K562 (cell line): ENCODE measurements at regions not wholly inside any gene's neighbourhood (a gene's known extent, or its start where the extent isn't known, plus 50 kb on each side); places are given as distances from the start of the nearest gene placed in this dataset.
A peak's percentile ranks its signal among the peaks of the same experiment; 100 is the strongest.

ENCODE experiments used
- ATAC-seq: fragments of 200-7000 bp; cut with Tn5 transposase; 3 replicates; pipeline ENCODE4 v1.9.1; 2020; ENCODE audit warnings: moderate library complexity
- BruUV-seq: library from RNA; stranded (reverse); fragments of 400-500 nt; replicated peaks from 2 replicates; lab custom pipeline; 2021; lab: Mats Ljungman, UMichigan
- CTCF ChIA-PET: fragments of 300-600 bp; formaldehyde crosslinking; extraction: SDS; loops from one replicate; lab custom pipeline; 2021; ENCODE audit warnings: low intra/inter-chr PET ratio; lab: Yijun Ruan, JAX
- POLR2A ChIA-PET: fragments of 300-600, 350-650 bp; sonication (Branson Sonifier 250); formaldehyde crosslinking; extraction: SDS; loops from one replicate; lab custom pipeline; 2021; ENCODE audit warnings: antibody characterized with exemption, inconsistent platforms; lab: Yijun Ruan, JAX
- DNase-seq, 4 experiments: peaks; one replicate each; pipeline versions ENCODE4 v3.0.0 to v3.0.0-alpha.2; 2011 to 2018; ENCODE audit warnings: low spot score in 3 of 4, mixed read lengths in 3 of 4; ENCODE audit errors: extremely low read depth in 1 of 4
- FAIRE-seq: peaks from 2 replicates; lab custom pipeline; 2011; peaks lifted over from hg19 to GRCh38; lab: Jason Lieb, UNC
- H2AFZ ChIP-seq: 2 replicates; pipeline ENCODE4 v1.6.0; 2011; ENCODE audit warnings: low read depth, low read length, control low read depth, inconsistent platforms
- H3K27ac ChIP-seq: fragments of 200-600 bp; 3 replicates; pipeline ENCODE4 v1.8.0; 2011; ENCODE audit warnings: low read depth, mild to moderate bottlenecking, control low read depth, inconsistent platforms, low read length, moderate library complexity, mixed read lengths; ENCODE audit errors: extremely low read depth
- H3K27me3 ChIP-seq, 2 experiments: fragments of 300-600 bp in 1 of 2; 2 replicates in 1 of 2; 3 replicates in 1 of 2; pipeline versions ENCODE4 v1.6.0 to v1.8.0; 2011; ENCODE audit warnings: inconsistent platforms in 2 of 2, low read length in 2 of 2, mild to moderate bottlenecking in 1 of 2, mixed read lengths in 1 of 2, moderate library complexity in 1 of 2; ENCODE audit not compliant: control insufficient read depth in 2 of 2, insufficient read depth in 2 of 2
- H3K36me3 ChIP-seq: fragments of 300-600 bp; 3 replicates; pipeline ENCODE4 v1.8.0; 2011; ENCODE audit warnings: mild to moderate bottlenecking, low read length, inconsistent platforms; ENCODE audit not compliant: control insufficient read depth, insufficient read depth
- H3K4me1 ChIP-seq, 2 experiments: fragments of 200-600 bp in 1 of 2; replicated peaks in 1 of 2; 2 replicates in 1 of 2; 3 replicates in 1 of 2; pipeline versions ENCODE4 v1.5.1 to v1.8.0; 2011; ENCODE audit warnings: inconsistent platforms in 2 of 2, low read length in 2 of 2, mild to moderate bottlenecking in 1 of 2, mixed read lengths in 1 of 2, moderate library complexity in 1 of 2; ENCODE audit not compliant: control insufficient read depth in 2 of 2, insufficient read depth in 2 of 2
- H3K4me2 ChIP-seq: 2 replicates; pipeline ENCODE4 v1.6.1; 2011; ENCODE audit warnings: low read length, control low read depth, inconsistent platforms, mixed read lengths; ENCODE audit not compliant: insufficient read depth
- H3K4me3 ChIP-seq: fragments of 200-600 bp; sonication (generic), shearing (Covaris generic); 2 replicates; pipeline ENCODE4 v1.5.1; 2016; ENCODE audit warnings: control low read depth, inconsistent platforms
- H3K79me2 ChIP-seq: fragments of 200-600 bp; 3 replicates; pipeline ENCODE4 v1.8.0; 2011; ENCODE audit warnings: low read length, inconsistent platforms; ENCODE audit not compliant: control insufficient read depth, insufficient read depth
- H3K9ac ChIP-seq, 2 experiments: 2 replicates each; pipeline versions ENCODE4 v1.6.0 to v1.6.1; 2011; ENCODE audit warnings: low read depth in 2 of 2, low read length in 2 of 2, control low read depth in 1 of 2, inconsistent platforms in 1 of 2, mild to moderate bottlenecking in 1 of 2, mixed read lengths in 1 of 2; ENCODE audit not compliant: insufficient read depth in 1 of 2
- H3K9me1 ChIP-seq: one replicate; pipeline ENCODE4 v1.6.0; 2011; ENCODE audit warnings: inconsistent platforms, mild to moderate bottlenecking, low read length, moderate library complexity; ENCODE audit not compliant: control insufficient read depth, insufficient read depth
- H3K9me3 ChIP-seq: replicated peaks from 2 replicates; pipeline ENCODE4 v1.5.1; 2011; ENCODE audit warnings: low read depth, low read length, inconsistent platforms; ENCODE audit not compliant: control insufficient read depth, insufficient read depth
- H4K20me1 ChIP-seq: replicated peaks from 2 replicates; pipeline ENCODE4 v1.6.1; 2011; ENCODE audit warnings: low read length, inconsistent platforms, mixed read lengths; ENCODE audit not compliant: control insufficient read depth, insufficient read depth
- DIDO1 ChIP-seq: fragments of 450-650 bp; IDR thresholded peaks from 2 replicates; pipeline ENCODE4 v1.6.1; 2016; ENCODE audit warnings: low read depth, missing biosample characterization, missing genetic modification characterization
- HDAC1 ChIP-seq, 2 experiments: fragments of 450-650 bp; IDR thresholded peaks; 2 replicates each; pipeline ENCODE4 v1.6.1; 2016 to 2017; ENCODE audit warnings: inconsistent platforms in 1 of 2, mild to moderate bottlenecking in 1 of 2, moderate library complexity in 1 of 2
- LARP7 ChIP-seq: fragments of 450-650 bp; IDR thresholded peaks from 2 replicates; pipeline ENCODE4 v1.6.1; 2016
- POLR2AphosphoS2 ChIP-seq: IDR thresholded peaks from 2 replicates; pipeline ENCODE4 v1.6.1; 2012; ENCODE audit warnings: low read length, improper control_type of control experiment
- POLR2B ChIP-seq: fragments of 450-650 bp; IDR thresholded peaks from 2 replicates; pipeline ENCODE4 v1.6.1; 2018; ENCODE audit warnings: low read depth; ENCODE audit not compliant: partially characterized antibody
- ZNF511 ChIP-seq: sonication (generic); formaldehyde crosslinking; IDR thresholded peaks from 2 replicates; pipeline ENCODE4 v1.8.0; 2022; ENCODE audit warnings: mild to moderate bottlenecking, missing genetic modification reagents
- WGBS: fragments of 100-300 bp; shearing (Covaris generic); methylation state at CpG from one replicate; pipeline ENCODE4 v1.1.6; 2016; ENCODE audit warnings: low coverage, mixed read lengths; ENCODE audit not compliant: insufficient coverage; ENCODE audit errors: missing lambda C conversion rate; 5-methylcytosine and 5-hydroxymethylcytosine counted together
- in situ Hi-C: fragments of 300-500 bp; cut with MboI; formaldehyde crosslinking; loops from 4 replicates; pipeline ENCODE4 v1.15.0; 2018; ENCODE audit warnings: inconsistent platforms, mixed read lengths
- intact Hi-C: fragments of 100-400 bp; cut with micrococcal nuclease; formaldehyde crosslinking; loops from 2 replicates; pipeline ENCODE4 v1.14.2; 2022

GRCh38 chr9:129507805-129508204 is 113.1 kb downstream of the C9orf50 start:
- no TSS peak for BruUV-seq
- no peak for ATAC-seq
- no peak overlapping the region for H3K27ac ChIP-seq

GRCh38 chr9:129506892-129507291 is 114.0 kb downstream of the C9orf50 start:
- H3K4me3 ChIP-seq, result no peak overlapping the region
- TF ChIP-seq POLR2B (peak; percentile 12), HDAC1 (IDR thresholded peaks at IDR 0.05) (no peak)
- WGBS, result 27% methylated on average over 5 of the region's 6 CpGs
- no peaks in the 10 kb centered on the region for H4K20me1 ChIP-seq
- H3K9me3 ChIP-seq, result no peaks in the 10 kb centered on the region
- peak overlapping the region in 1 of 2 experiments; percentile 27; a peak in 1 of 4 replicates for H3K9ac ChIP-seq
- H3K79me2 ChIP-seq, result no peaks in the 10 kb centered on the region
- intact Hi-C loops, result no loop called here
- H3K4me1 ChIP-seq, result peaks cover 3 to 16% of the 10 kb centered on the region in 2 experiments; a peak in 2 of 5 replicates
- peak; percentile 8; the same call in 1 of the 3 replicates for ATAC-seq
- peaks cover 2% of the 10 kb centered on the region for H3K9me1 ChIP-seq
- CTCF ChIA-PET, result no interaction called here
- no peak for FAIRE-seq
- peaks cover 6% of the 10 kb centered on the region; the same call in 1 of the 3 replicates for H3K36me3 ChIP-seq
- in situ Hi-C loops, result loop anchor here (10.0 kb wide), 1 partner anchor 98 kb away; no protein-coding TSS in a partner anchor
- no TSS peak for BruUV-seq
- no peak for DNase-seq
- H3K27me3 ChIP-seq, result no peaks in the 10 kb centered on the region
- H3K4me2 ChIP-seq, result no peak overlapping the region
- POLR2A ChIA-PET, result interaction anchor here (0.9 to 2.5 kb wide), 5 partner anchors 10 to 14 kb away, joined by 3 to 9 read pairs (median 5); no protein-coding TSS in a partner anchor
- no peak overlapping the region for H3K27ac ChIP-seq
- no peak overlapping the region for H2AFZ ChIP-seq

More at GRCh38 chr9:129507805-129508204, 113.1 kb downstream of the C9orf50 start:
- no peaks in the 10 kb centered on the region for H3K79me2 ChIP-seq
- peaks cover 6% of the 10 kb centered on the region; the same call in 1 of the 3 replicates for H3K36me3 ChIP-seq
- H3K4me1 ChIP-seq, result peaks cover 3 to 14% of the 10 kb centered on the region in 2 experiments; a peak in 2 of 5 replicates
- H3K9me1 ChIP-seq, result peaks cover 2% of the 10 kb centered on the region
- CTCF ChIA-PET, result no interaction called here
- no peak for FAIRE-seq
- WGBS, result 55% methylated on average over 5 of the region's 5 CpGs
- no peak overlapping the region for H3K4me3 ChIP-seq
- intact Hi-C loops, result no loop called here
- in situ Hi-C loops, result loop anchor here (10.0 kb wide), 1 partner anchor 97 kb away; no protein-coding TSS in a partner anchor
- H3K4me2 ChIP-seq, result no peak overlapping the region
- no peak overlapping the region for H3K9ac ChIP-seq
- peak; percentile 81; the same call in 1 of the 2 replicates for TF ChIP-seq POLR2AphosphoS2
- no peak for TF ChIP-seq DIDO1 (tag)
- no peak for TF ChIP-seq LARP7
- no peak for TF ChIP-seq ZNF511 (CRISPR knock-in tag)
- no peaks in the 10 kb centered on the region for H3K27me3 ChIP-seq
- H3K9me3 ChIP-seq, result no peaks in the 10 kb centered on the region; the same call in 1 of the 2 replicates
- DNase-seq, result no peak
- POLR2A ChIA-PET, result interaction anchor here (0.6 to 2.5 kb wide), 8 partner anchors 11 to 667 kb away, joined by 3 to 9 read pairs (median 3); no protein-coding TSS in a partner anchor
- H4K20me1 ChIP-seq, result no peaks in the 10 kb centered on the region
- H2AFZ ChIP-seq, result no peak overlapping the region
